GM18507 (cell line): ENCODE measurements at regions not wholly inside any gene's neighbourhood (a gene's known extent, or its start where the extent isn't known, plus 50 kb on each side); places are given as distances from the start of the nearest gene placed in this dataset.
"Not testable (repeated sequence)": the region's sequence is repeated elsewhere in the genome, so short reads cannot be mapped to it uniquely, and the experiment has no call there.

Experiments
- DNase-seq: peaks from one replicate; pipeline ENCODE4 v3.0.0; 2011; ENCODE audit warnings: low read depth; ENCODE audit not compliant: insufficient read length; ENCODE audit errors: extremely low spot score
- FAIRE-seq: peaks from 2 replicates; lab custom pipeline; 2011; peaks lifted over from hg19 to GRCh38; lab: Jason Lieb, UNC

DNA sequence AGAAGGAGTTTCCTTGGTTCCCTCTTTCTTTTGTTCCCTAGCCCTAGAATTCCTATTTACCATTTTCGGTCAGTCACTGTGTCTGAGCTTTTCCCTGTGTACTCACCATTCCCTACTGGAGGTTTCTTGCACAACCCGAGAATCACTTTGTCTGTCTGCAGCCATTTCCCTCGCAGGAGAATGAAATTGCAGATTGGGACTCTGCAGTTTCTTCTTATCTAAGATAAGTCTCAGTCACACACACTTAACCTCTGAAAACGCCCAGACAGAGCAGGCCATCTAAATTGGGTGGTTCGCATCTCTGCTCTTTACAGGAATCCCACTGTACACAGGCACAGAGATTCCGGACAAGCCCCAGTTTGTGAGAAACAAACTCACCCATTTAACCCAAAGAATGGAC, 58.6 kb upstream of the CNTNAP2 start:
- no peak for FAIRE-seq

DNA sequence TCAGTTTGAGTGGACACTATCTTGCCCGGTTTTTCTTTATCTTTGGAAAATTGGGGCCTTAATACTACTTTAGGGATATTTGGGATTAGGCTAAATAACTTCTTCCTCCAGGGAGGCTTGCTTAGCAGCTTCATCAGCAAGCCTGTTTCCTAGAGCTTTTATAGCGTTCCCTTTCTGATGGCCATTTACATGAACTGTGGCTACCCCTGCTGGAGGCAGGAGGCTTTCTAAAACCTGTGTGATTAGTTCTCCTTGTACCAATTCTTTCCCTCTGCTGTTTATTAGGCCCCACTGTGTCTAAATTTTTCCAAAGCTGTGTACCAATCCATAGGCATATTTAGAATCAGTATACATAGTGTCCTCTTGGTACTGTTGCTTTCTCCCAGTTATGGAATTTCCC, 61.7 kb upstream of the CNTNAP2 start:
- FAIRE-seq = no peak

More for the DNA sequence above, 58.6 kb upstream of the CNTNAP2 start:
- DNase-seq = no peak

DNA sequence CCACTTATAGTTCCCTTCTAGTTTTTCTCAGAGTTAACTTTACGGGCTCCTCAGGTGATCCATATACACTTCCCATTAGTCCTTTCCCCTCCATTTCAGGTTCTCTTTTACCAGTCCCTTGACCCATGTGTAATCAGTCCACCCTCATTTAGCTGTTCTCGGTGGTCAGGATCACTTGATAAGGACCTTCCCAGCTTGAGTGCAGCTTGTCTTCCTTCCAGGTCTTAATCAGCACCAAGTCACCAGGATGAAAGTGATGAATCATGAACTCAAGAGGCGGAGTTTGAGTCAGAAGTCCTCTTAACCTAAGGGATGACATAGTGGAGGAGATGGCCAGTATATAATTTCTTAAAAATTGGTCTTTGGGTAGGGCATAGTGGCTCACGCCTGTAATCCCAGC, 63.1 kb upstream of the CNTNAP2 start:
- DNase-seq (no peak), FAIRE-seq (no peak)

More for the DNA sequence above, 61.7 kb upstream of the CNTNAP2 start:
- no peak for DNase-seq

DNA sequence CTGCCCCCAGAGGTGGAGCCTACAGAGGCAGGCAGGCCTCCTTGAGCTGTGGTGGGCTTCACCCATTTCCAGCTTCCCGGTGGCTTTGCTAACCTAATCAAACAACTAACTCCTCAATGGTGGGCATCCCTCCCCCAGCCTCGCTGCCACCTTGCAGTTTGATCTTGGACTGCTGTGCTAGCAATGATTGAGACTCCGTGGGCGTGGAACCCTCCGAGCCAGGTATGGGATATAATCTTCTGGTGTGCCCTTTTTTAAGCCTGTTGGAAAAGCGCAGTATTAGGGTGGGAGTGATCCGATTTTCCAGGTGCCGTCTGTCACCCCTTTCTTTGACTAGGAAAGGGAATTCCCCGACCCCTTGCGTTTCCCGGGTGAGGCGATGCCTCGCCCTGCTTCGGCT, 73.3 kb upstream of the CNTNAP2 start:
- FAIRE-seq, DNase-seq: not testable (repeated sequence)

DNA sequence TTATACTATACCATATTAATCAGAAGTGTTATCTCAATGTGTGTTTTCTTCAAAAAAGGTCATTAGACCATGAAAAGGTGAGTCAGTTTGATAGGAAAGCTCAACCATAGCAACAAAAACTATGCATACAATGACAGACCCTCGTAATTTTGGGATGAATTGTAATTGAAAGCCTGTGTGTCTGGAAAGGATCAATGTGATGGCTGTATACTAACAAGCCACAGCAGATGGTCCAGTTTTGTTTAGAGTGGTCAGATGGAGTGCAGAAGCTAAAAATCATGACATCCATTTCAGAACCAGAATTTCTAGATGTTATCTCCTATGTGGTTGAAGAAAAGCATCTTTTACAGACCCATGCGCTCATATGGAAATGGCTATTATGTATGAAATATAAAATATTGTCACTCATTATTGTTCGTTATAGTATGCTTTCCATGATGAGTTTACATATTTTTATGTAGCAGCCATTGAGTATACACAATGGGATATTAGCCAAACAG, 88.3 kb upstream of the CNTNAP2 start:
- no peak for FAIRE-seq
- no peak for DNase-seq

DNA sequence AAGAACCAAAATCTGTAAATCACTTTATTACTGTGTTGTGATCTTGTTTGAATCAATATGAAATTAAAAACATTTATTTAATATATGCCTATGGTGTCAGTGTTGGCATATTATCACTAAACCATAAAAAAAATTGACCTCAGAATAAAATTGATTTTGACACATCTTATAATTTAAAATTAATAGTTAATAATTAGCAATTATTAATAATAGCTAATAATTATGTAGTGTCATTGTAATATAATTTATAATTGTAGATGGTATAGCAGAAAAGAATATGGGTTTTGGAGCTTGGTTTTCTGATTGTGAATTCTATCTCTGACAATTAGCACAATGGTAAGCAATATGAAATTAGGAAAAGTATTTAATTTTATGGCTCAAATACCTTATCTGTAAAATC, 89.4 kb upstream of the CNTNAP2 start:
- no peak for DNase-seq
- FAIRE-seq = no peak

DNA sequence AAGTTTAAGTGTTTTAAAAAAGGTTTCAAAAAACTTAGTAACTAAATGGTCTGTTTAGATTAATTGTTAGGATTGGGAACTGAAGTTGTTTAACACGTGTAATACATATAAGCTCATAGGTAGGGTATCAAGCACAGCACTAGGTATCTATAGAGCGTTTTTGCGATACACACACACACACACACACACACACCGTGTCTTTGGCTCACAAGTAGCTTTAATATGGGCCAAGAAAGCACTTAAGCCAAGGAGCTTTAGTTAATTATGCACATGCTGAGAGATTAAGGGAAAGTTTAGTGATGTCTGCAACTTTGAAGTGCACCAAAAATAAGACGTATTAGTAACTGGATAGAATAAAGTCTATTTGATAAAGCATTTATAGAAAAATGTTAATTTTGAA, 93.8 kb upstream of the CNTNAP2 start:
- FAIRE-seq (no peak), DNase-seq (no peak)

DNA sequence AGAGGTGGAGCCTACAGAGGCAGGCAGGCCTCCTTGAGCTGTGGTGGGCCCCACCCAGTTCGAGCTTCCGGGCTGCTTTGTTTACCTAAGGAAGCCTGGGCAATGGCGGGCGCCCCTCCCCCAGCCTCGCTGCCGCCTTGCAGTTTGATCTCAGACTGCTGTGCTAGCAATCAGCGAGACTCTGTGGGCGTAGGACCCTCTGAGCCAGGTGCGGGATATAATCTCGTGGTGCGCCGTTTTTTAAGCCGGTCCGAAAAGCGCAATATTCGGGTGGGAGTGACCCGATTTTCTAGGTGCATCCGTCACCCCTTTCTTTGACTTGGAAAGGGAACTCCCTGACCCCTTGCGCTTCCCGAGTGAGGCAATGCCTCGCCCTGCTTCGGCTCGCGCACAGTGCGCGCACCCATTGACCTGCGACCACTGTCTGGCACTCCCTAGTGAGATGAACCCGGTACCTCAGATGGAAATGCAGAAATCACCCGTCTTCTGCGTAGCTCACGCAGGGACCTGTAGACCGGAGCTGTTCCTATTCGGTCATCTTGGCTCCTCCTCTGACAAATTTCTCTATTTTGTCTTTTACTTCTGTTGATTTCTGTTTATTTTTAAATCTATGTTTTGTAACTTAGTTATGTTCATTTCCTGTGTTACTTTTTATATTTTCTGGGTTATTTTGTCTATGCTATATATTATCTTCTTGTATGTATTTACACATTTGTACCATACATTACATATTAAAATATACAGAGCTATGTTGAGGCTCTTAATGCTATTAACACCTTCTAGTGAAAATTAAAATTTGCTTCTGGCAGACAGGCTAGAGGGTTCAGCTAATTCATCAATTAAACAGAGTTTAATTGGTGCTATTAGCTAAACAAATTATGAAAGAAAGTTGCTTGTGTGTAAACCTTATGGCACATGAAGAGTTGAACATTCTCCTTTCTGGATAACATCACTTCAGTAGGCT, 97.3 kb upstream of the CNTNAP2 start:
- DNase-seq, FAIRE-seq: not testable (repeated sequence)

DNA sequence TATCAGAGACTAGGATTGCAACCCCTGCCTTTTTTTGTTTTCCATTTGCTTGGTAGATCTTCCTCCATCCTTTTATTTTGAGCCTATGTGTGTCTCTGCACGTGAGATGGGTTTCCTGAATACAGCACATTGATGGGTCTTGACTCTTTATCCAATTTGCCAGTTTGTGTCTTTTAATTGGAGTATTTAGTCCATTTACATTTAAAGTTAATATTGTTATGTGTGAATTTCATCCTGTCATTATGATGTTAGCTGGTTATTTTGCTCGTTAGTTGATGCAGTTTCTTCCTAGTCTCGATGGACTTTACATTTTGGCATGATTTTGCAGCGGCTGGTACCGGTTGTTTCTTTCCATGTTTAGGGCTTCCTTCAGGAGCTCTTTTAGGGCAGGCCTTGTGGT, 99.2 kb upstream of the CNTNAP2 start:
- FAIRE-seq, DNase-seq: not testable (repeated sequence)

DNA sequence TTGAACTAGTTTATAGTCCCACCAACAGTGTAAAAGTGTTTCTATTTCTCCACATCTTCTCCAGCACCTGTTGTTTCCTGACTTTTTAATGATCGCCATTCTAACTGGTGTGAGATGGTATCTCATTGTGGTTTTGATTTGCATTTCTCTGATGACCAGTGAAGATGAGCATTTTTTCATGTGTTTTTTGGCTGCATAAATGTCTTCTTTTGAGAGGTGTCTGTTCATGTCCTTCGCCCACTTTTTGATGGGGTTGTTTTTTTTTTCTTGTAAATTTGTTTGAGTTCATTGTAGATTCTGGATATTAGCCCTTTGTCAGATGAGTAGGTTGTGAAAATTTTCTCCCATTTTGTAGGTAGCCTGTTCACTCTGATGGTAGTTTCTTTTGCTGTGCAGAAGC, 102.4 kb upstream of the CNTNAP2 start:
- FAIRE-seq, DNase-seq: not testable (repeated sequence)

DNA sequence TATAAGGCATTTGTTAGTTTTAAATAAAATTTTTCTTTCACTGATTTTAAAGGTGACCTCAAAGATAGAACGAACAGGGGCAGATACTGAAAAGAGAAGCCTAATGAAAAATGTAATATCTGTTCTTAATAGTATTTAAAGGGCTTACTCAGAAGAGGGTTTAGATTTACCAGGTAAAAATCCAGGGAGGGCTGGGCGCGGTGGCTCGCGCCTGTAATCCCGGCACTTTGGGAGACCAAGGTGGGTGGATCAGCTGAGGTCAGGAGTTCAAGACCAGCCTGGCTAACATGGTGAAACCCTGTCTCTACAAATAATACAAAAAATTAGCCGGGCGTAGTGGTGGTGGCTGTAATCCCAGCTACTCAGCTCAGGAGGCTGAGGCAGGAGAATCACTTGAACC, 108.3 kb upstream of the CNTNAP2 start:
- FAIRE-seq = no peak
- no peak for DNase-seq

DNA sequence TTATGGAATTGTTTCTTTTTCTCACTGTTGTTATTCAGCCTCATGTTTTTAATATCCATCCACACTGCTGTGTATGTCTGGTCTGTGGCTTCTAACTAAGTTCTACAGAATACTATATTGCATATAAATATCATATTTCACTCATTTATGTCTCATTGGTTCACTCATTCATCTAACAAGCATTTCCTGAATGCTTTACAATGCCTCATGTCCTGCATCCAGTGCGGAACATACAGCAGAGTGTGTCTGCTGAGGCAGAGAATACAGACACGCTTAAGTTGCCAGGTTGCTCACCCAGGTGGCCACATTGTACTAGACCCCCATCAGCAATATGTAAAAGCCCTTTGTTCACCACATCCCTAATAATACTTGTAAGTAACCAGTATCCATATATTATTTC, 111.8 kb upstream of the CNTNAP2 start:
- DNase-seq (no peak), FAIRE-seq (no peak)

DNA sequence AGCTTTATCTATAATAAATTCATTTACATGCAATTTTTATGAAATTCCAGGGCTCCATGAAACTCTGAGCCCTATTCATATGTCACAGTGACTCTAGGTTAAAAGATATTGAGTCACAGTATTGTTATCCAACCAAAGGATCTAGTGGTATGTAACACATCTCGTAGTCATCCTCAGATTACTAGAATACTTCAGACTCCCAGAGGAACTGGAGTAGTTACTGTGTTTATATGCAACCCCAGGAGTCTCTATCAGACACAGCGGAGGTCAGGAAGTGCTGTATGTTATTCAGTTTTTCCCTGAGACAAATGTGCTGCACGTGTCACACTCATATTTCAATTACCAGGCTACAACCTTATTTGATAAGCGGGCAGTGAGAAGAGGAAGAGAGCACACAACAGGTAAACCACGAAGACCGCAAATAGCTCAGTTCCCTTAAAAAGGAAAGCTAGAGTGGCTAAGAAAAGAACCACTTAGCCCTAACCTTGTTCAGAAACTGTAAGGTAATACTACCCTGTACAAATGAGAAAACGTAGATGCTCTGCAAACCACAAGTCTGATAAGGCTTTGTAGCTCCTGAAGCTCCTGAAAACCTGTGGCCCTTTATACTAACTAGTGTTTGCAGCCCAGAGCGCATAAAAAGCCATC, 114.0 kb upstream of the CNTNAP2 start:
- FAIRE-seq (no peak), DNase-seq (no peak)

DNA sequence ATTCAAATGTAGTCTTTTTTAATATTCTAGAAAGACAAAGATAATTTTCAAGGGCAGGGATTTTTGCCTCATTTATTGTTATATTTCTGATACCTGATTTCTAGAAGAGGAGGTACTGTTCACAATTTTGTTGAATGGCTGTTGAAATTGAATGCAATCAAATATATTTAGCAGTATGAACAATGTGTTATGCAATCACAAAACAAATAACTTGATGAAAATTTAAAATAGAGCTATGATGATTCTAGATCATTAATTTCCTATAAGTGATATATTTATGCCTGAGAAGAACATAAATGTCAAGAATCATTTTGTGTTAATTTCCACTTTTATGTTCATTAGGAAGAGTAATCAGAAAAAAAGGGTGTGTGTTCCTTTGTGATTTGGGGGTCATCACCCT, 114.6 kb upstream of the CNTNAP2 start:
- FAIRE-seq = no peak

DNA sequence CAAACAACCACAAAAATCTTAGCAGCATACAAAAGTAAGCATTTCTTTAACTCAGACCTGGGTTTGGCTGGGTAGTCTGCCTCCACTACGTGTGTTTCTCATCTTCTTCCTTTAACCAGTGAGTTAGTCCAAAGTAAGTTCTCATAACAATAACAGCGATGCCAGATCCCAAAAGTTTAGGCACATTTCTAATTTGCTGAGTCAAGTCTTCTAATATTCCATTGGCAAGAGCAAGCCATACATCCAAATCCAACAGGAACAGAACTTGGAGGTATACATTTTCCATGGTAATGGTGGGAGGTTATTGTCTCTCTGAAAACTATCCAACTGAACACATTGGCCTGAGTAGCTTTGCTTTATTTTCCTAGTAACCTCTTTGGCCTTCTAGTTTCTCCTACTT, 115.7 kb upstream of the CNTNAP2 start:
- FAIRE-seq (no peak), DNase-seq (no peak)

More for the DNA sequence above, 114.6 kb upstream of the CNTNAP2 start:
- no peak for DNase-seq

DNA sequence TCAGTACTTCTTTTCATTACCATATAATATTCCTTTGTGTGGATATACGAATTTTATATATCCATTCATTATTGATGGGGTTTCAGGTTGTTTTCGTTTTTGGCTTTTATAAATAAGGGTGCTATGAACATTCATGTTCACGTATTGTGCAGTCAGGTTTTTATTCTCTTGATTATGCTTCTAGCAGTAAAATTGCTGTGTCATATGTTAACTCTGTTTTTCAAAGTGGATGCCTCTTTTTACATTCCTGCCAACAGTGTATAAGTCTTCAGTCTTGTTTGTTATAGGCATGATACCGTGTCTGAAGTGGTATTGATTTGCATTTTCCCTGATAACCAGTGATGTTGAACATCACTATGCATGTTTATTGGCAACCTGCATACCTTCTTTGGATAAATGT, 127.1 kb upstream of the CNTNAP2 start:
- FAIRE-seq (no peak), DNase-seq (no peak)

DNA sequence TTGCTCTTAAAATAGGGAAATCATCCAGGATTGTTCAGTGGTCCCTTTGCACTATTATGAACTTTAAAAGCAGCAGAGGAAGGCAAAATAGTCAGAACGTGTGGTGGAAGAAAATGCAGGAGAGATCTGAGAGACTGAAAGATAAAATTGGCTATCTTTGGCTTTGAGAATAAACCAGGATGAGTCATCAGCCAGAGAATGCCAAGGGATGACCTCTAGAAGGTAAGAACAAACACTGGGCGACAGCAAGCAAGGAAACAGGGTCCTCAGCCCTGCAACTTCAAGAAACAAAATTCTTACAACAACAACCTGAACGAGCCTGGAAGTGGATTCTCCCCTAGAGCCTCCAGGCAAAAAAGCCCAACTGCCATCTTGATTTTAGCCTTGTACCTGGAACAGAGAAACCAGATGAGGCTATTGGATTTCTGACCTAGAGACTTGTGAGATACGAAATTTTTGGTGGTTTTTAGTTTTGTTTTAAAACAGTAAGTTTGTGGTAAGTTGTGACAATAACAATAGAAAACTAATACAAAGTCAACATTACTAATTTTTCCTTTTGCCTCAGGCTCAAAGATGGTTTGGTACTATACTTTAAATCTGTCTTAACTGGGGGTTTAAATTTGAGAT, 130.2 kb upstream of the CNTNAP2 start:
- FAIRE-seq = no peak
- no peak for DNase-seq

DNA sequence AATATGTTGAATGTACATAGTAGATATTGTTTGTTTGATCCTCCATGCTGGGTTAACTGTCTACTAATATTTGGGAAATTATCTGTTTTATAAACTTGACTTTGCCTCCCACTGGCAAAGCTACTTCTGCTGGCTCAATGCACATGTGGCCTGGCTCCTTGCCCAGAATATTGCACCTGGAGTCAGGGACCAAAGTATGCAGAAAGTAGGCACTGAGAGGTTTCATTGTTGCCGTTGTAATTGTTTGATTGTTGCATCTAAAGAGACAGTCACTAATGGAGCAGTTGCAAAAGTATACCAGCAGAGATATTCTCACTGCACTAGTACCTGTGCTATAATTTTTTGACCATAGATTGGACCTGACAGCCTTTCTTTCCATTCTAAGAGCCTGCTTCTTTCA, 137.8 kb upstream of the CNTNAP2 start:
- FAIRE-seq (no peak), DNase-seq (no peak)

DNA sequence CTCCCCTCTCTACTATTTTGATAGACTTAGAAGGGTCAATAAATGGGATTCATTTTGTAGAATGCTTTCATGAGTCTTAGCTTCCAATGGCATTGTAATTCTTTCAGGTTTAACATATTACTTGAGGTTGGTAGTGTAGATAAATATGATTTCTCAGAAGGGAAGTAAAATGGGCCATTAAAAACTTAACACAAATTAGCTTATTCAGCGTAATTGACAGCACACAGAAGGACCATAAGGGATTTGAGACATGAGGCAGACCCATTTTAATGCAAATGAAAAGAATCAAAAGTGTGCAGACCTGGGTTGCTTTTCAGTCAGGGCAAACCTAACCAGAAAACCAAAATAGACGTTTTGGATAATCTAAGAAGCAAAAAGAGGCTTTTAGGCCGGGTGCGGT, 156.6 kb upstream of the CNTNAP2 start:
- DNase-seq = no peak
- FAIRE-seq = no peak
